ENCODE measurements at regions not wholly inside any gene's neighbourhood (a gene's known extent, or its start where the extent isn't known, plus 50 kb on each side); places are given as distances from the start of the nearest gene placed in this dataset.
"Not testable (repeated sequence)": the region's sequence is repeated elsewhere in the genome, so short reads cannot be mapped to it uniquely, and the experiment has no call there.

DNA sequence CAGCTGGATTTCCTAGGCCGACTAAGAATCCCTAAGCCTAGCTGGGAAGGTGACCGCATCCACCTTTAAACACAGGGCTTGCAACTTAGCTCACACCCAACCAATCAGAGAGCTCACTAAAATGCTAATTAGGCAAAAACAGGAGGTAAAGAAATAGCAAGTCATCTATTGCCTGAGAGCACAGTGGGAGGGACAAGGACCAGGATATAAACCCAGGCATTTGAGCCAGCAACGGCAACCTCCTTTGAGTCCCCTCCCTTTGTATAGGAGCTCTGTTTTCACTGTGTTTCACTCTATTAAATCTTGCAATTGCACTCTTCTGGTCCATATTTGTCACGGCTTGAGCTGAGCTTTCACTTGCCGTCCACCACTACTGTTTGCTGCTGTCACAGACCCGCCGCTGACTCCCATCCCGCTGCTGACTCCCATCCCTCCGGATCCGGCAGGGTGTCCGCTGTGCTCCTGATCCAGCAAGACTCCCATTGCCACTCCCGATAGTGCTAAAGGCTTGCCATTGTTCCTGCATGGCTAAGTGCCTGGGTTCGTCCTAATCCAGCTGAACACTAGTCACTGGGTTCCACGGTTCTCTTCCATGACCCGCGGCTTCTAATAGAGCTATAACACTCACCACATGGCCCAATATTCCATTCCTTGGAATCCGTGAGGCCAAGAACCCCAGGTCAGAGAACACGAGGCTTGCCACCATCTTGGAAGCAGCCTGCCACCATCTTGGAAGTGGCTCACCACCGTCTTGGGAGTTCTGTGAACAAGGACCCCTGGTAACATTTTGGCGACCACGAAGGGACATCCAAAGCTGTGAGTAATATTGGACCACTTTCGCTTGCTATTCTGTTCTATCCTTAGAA, 885.8 kb upstream of the ATXN8OS start:
- TF ChIP-seq, protein P1, sequence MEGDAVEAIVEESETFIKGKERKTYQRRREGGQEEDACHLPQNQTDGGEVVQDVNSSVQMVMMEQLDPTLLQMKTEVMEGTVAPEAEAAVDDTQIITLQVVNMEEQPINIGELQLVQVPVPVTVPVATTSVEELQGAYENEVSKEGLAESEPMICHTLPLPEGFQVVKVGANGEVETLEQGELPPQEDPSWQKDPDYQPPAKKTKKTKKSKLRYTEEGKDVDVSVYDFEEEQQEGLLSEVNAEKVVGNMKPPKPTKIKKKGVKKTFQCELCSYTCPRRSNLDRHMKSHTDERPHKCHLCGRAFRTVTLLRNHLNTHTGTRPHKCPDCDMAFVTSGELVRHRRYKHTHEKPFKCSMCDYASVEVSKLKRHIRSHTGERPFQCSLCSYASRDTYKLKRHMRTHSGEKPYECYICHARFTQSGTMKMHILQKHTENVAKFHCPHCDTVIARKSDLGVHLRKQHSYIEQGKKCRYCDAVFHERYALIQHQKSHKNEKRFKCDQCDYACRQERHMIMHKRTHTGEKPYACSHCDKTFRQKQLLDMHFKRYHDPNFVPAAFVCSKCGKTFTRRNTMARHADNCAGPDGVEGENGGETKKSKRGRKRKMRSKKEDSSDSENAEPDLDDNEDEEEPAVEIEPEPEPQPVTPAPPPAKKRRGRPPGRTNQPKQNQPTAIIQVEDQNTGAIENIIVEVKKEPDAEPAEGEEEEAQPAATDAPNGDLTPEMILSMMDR (IDR thresholded peaks at IDR 0.05): not testable (repeated sequence)
- not testable (repeated sequence) for TF ChIP-seq POLR2AphosphoS5 (IDR thresholded peaks at IDR 0.05; ENCODE audit: low read depth, low read length); TCF7L2 (IDR thresholded peaks at IDR 0.05; ENCODE audit: low read depth, low read length); SIN3A (IDR thresholded peaks at IDR 0.05; ENCODE audit: borderline replicate concordance, insufficient read depth, low read depth, low read length)
- TF ChIP-seq, protein P2, sequence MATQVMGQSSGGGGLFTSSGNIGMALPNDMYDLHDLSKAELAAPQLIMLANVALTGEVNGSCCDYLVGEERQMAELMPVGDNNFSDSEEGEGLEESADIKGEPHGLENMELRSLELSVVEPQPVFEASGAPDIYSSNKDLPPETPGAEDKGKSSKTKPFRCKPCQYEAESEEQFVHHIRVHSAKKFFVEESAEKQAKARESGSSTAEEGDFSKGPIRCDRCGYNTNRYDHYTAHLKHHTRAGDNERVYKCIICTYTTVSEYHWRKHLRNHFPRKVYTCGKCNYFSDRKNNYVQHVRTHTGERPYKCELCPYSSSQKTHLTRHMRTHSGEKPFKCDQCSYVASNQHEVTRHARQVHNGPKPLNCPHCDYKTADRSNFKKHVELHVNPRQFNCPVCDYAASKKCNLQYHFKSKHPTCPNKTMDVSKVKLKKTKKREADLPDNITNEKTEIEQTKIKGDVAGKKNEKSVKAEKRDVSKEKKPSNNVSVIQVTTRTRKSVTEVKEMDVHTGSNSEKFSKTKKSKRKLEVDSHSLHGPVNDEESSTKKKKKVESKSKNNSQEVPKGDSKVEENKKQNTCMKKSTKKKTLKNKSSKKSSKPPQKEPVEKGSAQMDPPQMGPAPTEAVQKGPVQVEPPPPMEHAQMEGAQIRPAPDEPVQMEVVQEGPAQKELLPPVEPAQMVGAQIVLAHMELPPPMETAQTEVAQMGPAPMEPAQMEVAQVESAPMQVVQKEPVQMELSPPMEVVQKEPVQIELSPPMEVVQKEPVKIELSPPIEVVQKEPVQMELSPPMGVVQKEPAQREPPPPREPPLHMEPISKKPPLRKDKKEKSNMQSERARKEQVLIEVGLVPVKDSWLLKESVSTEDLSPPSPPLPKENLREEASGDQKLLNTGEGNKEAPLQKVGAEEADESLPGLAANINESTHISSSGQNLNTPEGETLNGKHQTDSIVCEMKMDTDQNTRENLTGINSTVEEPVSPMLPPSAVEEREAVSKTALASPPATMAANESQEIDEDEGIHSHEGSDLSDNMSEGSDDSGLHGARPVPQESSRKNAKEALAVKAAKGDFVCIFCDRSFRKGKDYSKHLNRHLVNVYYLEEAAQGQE (IDR thresholded peaks at IDR 0.05; ENCODE audit: insufficient read depth in 1 of 2, low read depth in 2 of 2, low read length in 1 of 2): not testable (repeated sequence)
